ENCODE measurements at regions not wholly inside any gene's neighbourhood (a gene's known extent, or its start where the extent isn't known, plus 50 kb on each side); places are given as distances from the start of the nearest gene placed in this dataset.

DNA sequence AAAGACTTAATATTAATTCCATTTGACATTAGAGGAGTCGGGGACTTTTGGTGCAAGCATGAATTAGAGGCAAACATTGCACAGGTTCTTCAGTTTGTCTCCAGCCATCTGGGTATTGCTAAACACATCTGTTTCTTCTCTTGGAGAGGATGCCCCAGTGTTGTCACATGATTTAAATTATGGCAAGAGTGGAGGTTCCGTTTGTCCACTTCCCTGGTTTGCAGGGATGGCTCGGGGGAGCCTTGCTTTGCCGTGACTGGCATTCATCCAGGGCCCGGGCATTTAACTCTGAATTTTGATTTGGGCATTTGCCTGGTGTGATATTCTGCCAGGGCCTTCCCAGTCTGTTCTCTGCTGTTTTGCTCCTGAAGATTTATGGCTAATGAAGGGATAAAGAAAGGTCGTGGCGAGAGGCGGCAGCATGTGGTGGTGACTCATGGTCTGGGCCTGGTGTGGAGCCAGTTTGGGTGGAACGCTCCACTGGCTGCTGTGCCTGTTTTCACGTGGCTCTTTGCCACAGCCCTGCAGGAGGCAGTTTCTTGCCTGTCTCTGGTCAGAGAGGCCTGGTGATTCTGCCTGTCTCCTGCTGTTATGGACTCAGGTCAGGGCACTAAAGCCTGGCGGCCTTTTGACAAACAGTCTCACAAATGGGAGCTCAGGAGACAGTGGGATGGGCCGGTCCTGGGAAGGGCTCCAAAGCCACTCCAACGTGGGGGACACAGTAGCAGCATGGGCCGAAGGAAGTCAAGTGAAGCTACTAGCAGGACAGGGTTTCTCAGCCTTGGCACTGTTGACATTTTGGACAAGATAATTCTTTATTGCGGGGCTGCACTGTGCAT, 99.4 kb upstream of the PGRMC2 start:
- DNase-seq (ENCODE audit: low spot score): peak; percentile 90

GRCh38 chr4:128385683-128386304, 98.2 kb upstream of the PGRMC2 start:
- DNase-seq (ENCODE audit: low spot score): no peak

- no peak for DNase-seq (ENCODE audit: low spot score)
These were observed 97.4 kb upstream of the PGRMC2 start for GRCh38 chr4:128384765-128385598.

- no peak for DNase-seq (ENCODE audit: low spot score)
These were observed 96.5 kb upstream of the PGRMC2 start for GRCh38 chr4:128384091-128384520.

GRCh38 chr4:128381748-128382559, 94.3 kb upstream of the PGRMC2 start:
- DNase-seq (ENCODE audit: low spot score): no peak

DNA sequence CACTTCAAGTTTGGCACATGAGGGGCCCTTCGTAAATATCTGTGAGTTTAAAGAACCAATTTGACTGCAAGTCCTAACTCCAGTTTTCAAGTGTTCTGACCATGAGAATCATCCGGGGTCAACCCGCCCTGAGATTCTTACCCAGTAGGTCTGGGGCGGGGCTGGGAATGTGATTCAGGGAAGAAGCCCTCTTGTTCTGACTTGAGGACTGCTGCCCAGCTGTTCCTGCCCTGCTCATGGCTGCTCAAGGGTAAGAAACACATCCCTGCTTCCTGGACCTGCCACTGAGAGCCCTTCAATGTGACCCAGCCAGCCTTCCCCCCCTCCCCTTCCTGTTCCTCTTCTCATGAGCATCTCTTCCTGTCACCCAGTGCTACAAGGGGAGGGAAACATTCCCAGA, 92.7 kb upstream of the PGRMC2 start:
- DNase-seq (ENCODE audit: low spot score): no peak

GRCh38 chr4:128379860-128380259, 92.2 kb upstream of the PGRMC2 start:
- DNase-seq (ENCODE audit: low spot score): no peak

- no peak for DNase-seq (ENCODE audit: low spot score)
These were observed 91.1 kb upstream of the PGRMC2 start for GRCh38 chr4:128378668-128379067.

DNA sequence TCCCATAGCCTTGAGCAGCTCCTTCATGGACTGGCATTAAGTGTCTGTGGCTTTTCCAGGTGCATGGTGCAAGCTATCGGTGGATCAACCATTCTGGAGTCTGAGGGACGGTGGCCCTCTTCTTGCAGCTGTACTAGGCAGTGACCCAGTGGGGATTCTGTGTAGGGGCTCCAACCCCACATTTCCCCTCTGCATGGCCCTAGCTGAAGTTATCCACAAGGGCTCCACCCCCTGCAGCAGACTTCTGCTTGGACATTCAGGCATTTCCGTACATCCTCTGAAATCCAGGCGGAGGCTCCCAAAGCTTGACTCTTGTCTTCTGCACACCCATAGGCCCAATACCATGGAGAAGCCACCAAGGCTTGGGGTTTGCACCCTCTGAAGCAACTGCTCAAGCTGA, 89.3 kb upstream of the PGRMC2 start:
- DNase-seq (ENCODE audit: low spot score): no peak

GRCh38 chr4:128376303-128376702, 88.7 kb upstream of the PGRMC2 start:
- DNase-seq (ENCODE audit: low spot score): no peak

GRCh38 chr4:128373628-128374027, 86.0 kb upstream of the PGRMC2 start:
- no peak for DNase-seq (ENCODE audit: low spot score)

DNA sequence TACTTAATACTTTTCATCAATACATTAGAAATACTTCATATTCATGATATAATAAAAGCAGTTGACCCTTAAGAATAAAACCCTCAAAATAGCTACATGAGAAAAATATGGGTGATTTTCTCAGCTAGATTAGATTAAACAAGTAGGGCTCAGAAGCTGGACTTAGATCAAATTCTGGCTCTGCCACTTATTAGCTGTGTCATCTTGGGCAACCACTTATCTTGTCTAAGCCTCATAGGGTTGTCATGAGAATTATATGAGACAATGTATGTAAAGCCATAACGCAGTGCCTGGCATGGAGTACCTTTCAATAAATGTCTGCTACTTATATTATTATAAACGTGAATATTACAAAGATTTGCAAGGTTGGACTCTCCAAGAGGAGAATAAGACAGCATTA, 84.3 kb upstream of the PGRMC2 start:
- DNase-seq (ENCODE audit: low spot score): no peak

- no peak for DNase-seq (ENCODE audit: low spot score)
These were observed 83.6 kb upstream of the PGRMC2 start for GRCh38 chr4:128371001-128371777.

- no peak for DNase-seq (ENCODE audit: low spot score)
These were observed 78.6 kb upstream of the PGRMC2 start for GRCh38 chr4:128366212-128366611.

DNA sequence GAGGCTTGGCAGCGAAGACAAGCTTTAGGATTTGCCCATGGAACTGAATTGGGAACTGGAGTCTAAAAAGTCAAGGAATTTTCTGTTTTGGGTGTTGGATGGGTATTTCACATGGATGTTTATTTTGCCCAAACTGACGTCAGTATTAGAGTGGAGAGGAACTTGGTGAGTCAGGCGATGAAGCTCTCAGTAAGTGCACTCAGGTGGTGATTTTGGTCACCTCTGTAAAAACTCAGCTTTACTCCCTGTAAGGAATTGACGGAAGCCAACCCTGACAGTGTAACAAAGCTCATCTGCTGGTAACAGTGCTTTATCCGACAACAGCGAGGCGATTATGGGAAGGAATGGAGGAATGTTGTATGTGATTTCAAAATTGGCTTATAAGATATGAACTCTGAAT, 77.0 kb upstream of the PGRMC2 start:
- DNase-seq (ENCODE audit: low spot score): no peak

GRCh38 chr4:128363966-128364365, 76.4 kb upstream of the PGRMC2 start:
- DNase-seq (ENCODE audit: low spot score): no peak

DNA sequence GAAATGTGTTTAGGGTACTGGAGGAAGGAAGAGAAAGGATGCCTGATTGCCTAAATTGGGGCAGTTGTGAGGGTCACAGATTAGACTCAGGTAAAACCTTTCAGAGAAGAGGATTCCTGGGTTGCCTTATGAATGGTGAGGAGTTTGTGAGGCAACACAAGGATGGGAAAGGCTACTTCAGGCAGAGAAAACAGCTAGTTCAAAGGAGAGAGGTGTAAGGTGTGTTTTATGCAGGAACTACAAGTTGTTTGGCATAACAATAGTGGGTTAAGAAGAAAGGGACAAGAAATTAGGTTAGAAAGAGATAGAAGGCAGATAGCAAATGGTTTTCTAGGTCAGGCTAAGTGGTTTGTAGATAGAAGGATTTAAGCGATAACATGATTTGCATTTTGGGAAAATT, 75.1 kb upstream of the PGRMC2 start:
- DNase-seq (ENCODE audit: low spot score): no peak

GRCh38 chr4:128359422-128359821, 71.8 kb upstream of the PGRMC2 start:
- DNase-seq (ENCODE audit: low spot score): no peak

- DNase-seq (ENCODE audit: low spot score): no peak
These were observed 71.3 kb upstream of the PGRMC2 start for GRCh38 chr4:128358913-128359279.

DNA sequence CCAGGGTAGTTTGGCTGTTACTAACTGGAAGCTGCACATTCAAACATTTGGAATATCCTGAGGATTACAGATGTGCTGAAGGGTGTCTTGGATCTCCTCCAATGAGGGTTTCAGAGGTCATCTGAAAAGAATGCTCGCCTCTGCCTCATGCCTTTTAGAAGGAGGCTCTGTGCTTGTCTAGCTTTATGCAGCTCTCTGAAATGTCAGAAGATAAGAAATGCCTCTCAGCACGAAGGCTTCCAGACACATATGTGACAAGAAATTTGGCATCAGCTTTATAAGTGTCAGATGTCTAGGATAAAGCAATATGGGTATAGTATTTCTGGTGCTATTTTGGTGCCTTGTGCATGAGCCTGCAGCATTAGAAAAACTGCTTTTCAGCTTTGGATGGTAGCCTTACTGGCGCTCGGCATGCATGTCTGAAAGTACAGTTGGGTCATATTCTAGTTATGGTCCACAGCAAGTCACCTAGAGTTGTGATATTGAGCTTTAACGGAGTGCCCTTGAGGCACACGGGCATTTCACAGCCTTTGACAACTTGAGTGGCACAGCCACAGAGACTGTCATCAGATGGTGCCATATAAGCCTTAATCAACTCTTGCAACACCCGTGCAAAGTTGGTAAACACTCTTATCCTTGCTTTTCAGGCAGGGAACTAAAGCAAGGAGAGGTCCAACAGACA, 70.8 kb upstream of the PGRMC2 start:
- DNase-seq (ENCODE audit: low spot score): peak; percentile 59

- no peak for DNase-seq (ENCODE audit: low spot score)
These were observed 69.7 kb upstream of the PGRMC2 start for GRCh38 chr4:128357286-128357685.

Data from AG08396 (cell line).